Astrocyte (in vitro differentiated cells and primary cell): ENCODE measurements at regions not wholly inside any gene's neighbourhood (a gene's known extent, or its start where the extent isn't known, plus 50 kb on each side); places are given as distances from the start of the nearest gene placed in this dataset.
A peak's percentile ranks its signal among the peaks of the same experiment; 100 is the strongest.

Experiments
- DNase-seq: peaks from one replicate; pipeline ENCODE4 v3.0.0-alpha.2; 2010; ENCODE audit warnings: low read depth
- FAIRE-seq: peaks from 2 replicates; lab custom pipeline; 2011; peaks lifted over from hg19 to GRCh38; lab: Jason Lieb, UNC
- H2AFZ ChIP-seq: 2 replicates; pipeline ENCODE4 v1.6.0; 2012; ENCODE audit warnings: low read depth, low read length, inconsistent platforms
- H3K27ac ChIP-seq: 2 replicates; pipeline ENCODE4 v1.5.1; 2011; ENCODE audit warnings: low read depth, low read length, inconsistent platforms
- H3K27me3 ChIP-seq: 2 replicates; pipeline ENCODE4 v1.6.0; 2011; ENCODE audit warnings: low read length, inconsistent platforms; ENCODE audit not compliant: insufficient read depth
- H3K36me3 ChIP-seq: 2 replicates; pipeline ENCODE4 v1.5.1; 2011; ENCODE audit warnings: low read length, inconsistent platforms; ENCODE audit not compliant: insufficient read depth
- H3K4me1 ChIP-seq: 2 replicates; pipeline ENCODE4 v1.5.1; 2011; ENCODE audit warnings: low read length, inconsistent platforms; ENCODE audit not compliant: insufficient read depth
- H3K4me2 ChIP-seq: 2 replicates; pipeline ENCODE4 v1.6.0; 2012; ENCODE audit warnings: low read length, inconsistent platforms
- H3K4me3 ChIP-seq: 2 replicates; pipeline ENCODE4 v1.5.1; 2011; ENCODE audit warnings: low read depth, mild to moderate bottlenecking, low read length, inconsistent platforms; ENCODE audit not compliant: insufficient read depth
- H3K79me2 ChIP-seq: 2 replicates; pipeline ENCODE4 v1.6.0; 2012; ENCODE audit warnings: mild to moderate bottlenecking, low read length, inconsistent platforms; ENCODE audit not compliant: insufficient read depth
- H3K9ac ChIP-seq: 2 replicates; pipeline ENCODE4 v1.6.0; 2012; ENCODE audit warnings: mild to moderate bottlenecking, low read length, inconsistent platforms
- H3K9me3 ChIP-seq: 2 replicates; pipeline ENCODE4 v1.5.1; 2012; ENCODE audit warnings: low read depth, mild to moderate bottlenecking, low read length, inconsistent platforms; ENCODE audit not compliant: insufficient read depth
- H4K20me1 ChIP-seq: 2 replicates; pipeline ENCODE4 v1.6.0; 2012; ENCODE audit warnings: low read length, inconsistent platforms; ENCODE audit not compliant: insufficient read depth
- H3K27ac Mint-ChIP-seq: one replicate; pipeline ENCODE4 v1.8.0; 2021; ENCODE audit warnings: mild to moderate bottlenecking, mixed read lengths; ENCODE audit not compliant: unreplicated experiment
- H3K27me3 Mint-ChIP-seq: one replicate; pipeline ENCODE4 v1.8.0; 2021; ENCODE audit warnings: low read depth, mixed read lengths; ENCODE audit not compliant: unreplicated experiment
- H3K36me3 Mint-ChIP-seq: one replicate; pipeline ENCODE4 v1.8.0; 2021; ENCODE audit warnings: low read depth, mixed read lengths; ENCODE audit not compliant: unreplicated experiment
- H3K4me1 Mint-ChIP-seq: one replicate; pipeline ENCODE4 v1.8.0; 2021; ENCODE audit warnings: low read depth, mixed read lengths; ENCODE audit not compliant: unreplicated experiment
- H3K4me3 Mint-ChIP-seq: one replicate; pipeline ENCODE4 v1.8.0; 2021; ENCODE audit warnings: mild to moderate bottlenecking, moderate library complexity, mixed read lengths; ENCODE audit not compliant: unreplicated experiment
- H3K9me3 Mint-ChIP-seq: one replicate; pipeline ENCODE4 v1.8.0; 2021; ENCODE audit warnings: mild to moderate bottlenecking, mixed read lengths; ENCODE audit not compliant: unreplicated experiment
- EZH2 ChIP-seq: IDR thresholded peaks from 2 replicates; pipeline ENCODE4 v1.6.1; 2012; ENCODE audit warnings: mild to moderate bottlenecking, low read length, inconsistent platforms; ENCODE audit not compliant: insufficient read depth
- TF ChIP-seq, protein P1 (sequence below): IDR thresholded peaks from 2 replicates; pipeline ENCODE4 v1.5.1; 2011; ENCODE audit warnings: low read depth, mild to moderate bottlenecking, inconsistent platforms, low read length, moderate library complexity; ENCODE audit not compliant: insufficient read depth

GRCh38 chr2:58571181-58571852, 330.2 kb upstream of the FANCL start:
- Histone ChIP-seq H3K27ac (no peak overlapping the region), H3K9ac (no peak overlapping the region), H3K27me3 (no peaks in the 10 kb centered on the region), H3K4me3 (no peak overlapping the region), H3K4me2 (peak overlapping the region; percentile 35), H4K20me1 (no peaks in the 10 kb centered on the region), H3K4me1 (peaks cover 3% of the 10 kb centered on the region), H3K9me3 (no peaks in the 10 kb centered on the region), H3K79me2 (no peaks in the 10 kb centered on the region), H2AFZ (peak overlapping the region; percentile 62), H3K36me3 (no peaks in the 10 kb centered on the region)
- Mint-ChIP-seq H3K36me3 (no peaks in the 10 kb centered on the region), H3K27me3 (no peaks in the 10 kb centered on the region), H3K4me1 (no peaks in the 10 kb centered on the region), H3K9me3 (no peaks in the 10 kb centered on the region), H3K4me3 (no peak overlapping the region), H3K27ac (no peak overlapping the region)
- no peak for FAIRE-seq
- peak; percentile 58 for DNase-seq
- TF ChIP-seq EZH2: no peak
- TF ChIP-seq, protein P1, sequence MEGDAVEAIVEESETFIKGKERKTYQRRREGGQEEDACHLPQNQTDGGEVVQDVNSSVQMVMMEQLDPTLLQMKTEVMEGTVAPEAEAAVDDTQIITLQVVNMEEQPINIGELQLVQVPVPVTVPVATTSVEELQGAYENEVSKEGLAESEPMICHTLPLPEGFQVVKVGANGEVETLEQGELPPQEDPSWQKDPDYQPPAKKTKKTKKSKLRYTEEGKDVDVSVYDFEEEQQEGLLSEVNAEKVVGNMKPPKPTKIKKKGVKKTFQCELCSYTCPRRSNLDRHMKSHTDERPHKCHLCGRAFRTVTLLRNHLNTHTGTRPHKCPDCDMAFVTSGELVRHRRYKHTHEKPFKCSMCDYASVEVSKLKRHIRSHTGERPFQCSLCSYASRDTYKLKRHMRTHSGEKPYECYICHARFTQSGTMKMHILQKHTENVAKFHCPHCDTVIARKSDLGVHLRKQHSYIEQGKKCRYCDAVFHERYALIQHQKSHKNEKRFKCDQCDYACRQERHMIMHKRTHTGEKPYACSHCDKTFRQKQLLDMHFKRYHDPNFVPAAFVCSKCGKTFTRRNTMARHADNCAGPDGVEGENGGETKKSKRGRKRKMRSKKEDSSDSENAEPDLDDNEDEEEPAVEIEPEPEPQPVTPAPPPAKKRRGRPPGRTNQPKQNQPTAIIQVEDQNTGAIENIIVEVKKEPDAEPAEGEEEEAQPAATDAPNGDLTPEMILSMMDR: peak; percentile 69

GRCh38 chr2:58569475-58570185, 328.5 kb upstream of the FANCL start:
- Histone ChIP-seq H3K27ac (no peak overlapping the region), H3K79me2 (no peaks in the 10 kb centered on the region), H3K9ac (no peak overlapping the region), H3K4me2 (no peak overlapping the region), H3K36me3 (no peaks in the 10 kb centered on the region), H3K4me3 (no peak overlapping the region), H3K4me1 (peaks cover 3% of the 10 kb centered on the region), H3K9me3 (no peaks in the 10 kb centered on the region), H2AFZ (peak overlapping the region; percentile 28), H4K20me1 (no peaks in the 10 kb centered on the region), H3K27me3 (no peaks in the 10 kb centered on the region)
- Mint-ChIP-seq H3K4me3 (no peak overlapping the region), H3K36me3 (no peaks in the 10 kb centered on the region), H3K27me3 (no peaks in the 10 kb centered on the region), H3K9me3 (no peaks in the 10 kb centered on the region), H3K27ac (no peak overlapping the region), H3K4me1 (no peaks in the 10 kb centered on the region)
- no peak for FAIRE-seq
- TF ChIP-seq, protein P1: no peak
- no peak for TF ChIP-seq EZH2
- peak; percentile 15 for DNase-seq

DNA sequence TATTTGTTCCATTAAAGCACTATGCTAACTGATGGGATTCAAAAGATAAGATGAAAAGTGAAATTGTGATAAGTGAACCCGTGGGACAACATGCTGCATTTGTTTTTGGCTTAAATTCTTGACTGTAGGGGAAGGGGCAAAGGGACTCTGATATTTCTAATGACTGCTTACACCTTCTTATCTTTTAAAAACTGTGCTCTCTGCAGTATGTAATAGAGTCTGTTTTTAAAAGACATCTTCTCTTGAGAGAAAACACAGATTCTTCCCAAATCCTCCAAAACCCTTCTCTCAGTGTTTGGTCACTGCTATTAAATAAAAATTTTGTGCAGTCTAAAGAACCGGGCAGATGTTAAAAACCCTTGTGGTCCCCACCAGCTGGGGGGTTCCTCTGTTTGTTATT, 327.8 kb upstream of the FANCL start:
- DNase-seq (no peak), FAIRE-seq (no peak)
- Histone ChIP-seq H3K4me1 (peaks cover 3% of the 10 kb centered on the region), H4K20me1 (no peaks in the 10 kb centered on the region), H3K9ac (no peak overlapping the region), H3K9me3 (no peaks in the 10 kb centered on the region), H3K4me2 (no peak overlapping the region), H3K79me2 (no peaks in the 10 kb centered on the region), H3K36me3 (no peaks in the 10 kb centered on the region), H3K27ac (no peak overlapping the region), H2AFZ (no peak overlapping the region), H3K27me3 (no peaks in the 10 kb centered on the region), H3K4me3 (no peak overlapping the region)
- Mint-ChIP-seq H3K4me3 (no peak overlapping the region), H3K36me3 (no peaks in the 10 kb centered on the region), H3K27ac (no peak overlapping the region), H3K27me3 (no peaks in the 10 kb centered on the region), H3K4me1 (no peaks in the 10 kb centered on the region), H3K9me3 (no peaks in the 10 kb centered on the region)
- TF ChIP-seq, protein P1: no peak
- TF ChIP-seq EZH2: no peak
